ENCODE measurements at regions not wholly inside any gene's neighbourhood (a gene's known extent, or its start where the extent isn't known, plus 50 kb on each side); places are given as distances from the start of the nearest gene placed in this dataset.
A peak's percentile ranks its signal among the peaks of the same experiment; 100 is the strongest.

DNA sequence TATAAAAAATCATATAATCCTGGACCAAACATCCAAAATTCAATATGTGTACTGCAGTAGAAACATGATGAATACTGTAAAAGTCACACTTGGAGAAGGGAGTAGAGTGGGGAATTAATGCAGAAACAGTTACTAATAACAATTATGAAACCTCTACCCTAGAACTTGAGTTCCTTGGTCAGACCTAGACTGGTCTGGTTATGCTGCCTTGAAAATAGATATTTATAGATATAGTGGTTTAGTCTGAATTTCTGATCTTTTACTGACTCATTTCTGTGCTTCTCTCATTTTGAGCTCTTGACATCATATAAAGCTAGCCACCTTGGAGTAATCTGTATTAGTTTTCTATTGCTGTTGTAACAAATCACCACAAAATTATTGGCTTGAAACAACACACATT lies 808.7 kb upstream of the CDH10 start (continued):
- TF ChIP-seq ZNF281 (CRISPR knock-in tag; IDR thresholded peaks at IDR 0.05) (no peak), ZBTB21 (CRISPR knock-in tag; IDR thresholded peaks at IDR 0.05; ENCODE audit: borderline replicate concordance) (no peak), ZNF138 (CRISPR knock-in tag; conservative IDR thresholded peaks at IDR 0.05) (no peak), ZSCAN18 (CRISPR knock-in tag; IDR thresholded peaks at IDR 0.05) (no peak), TCF7 (CRISPR knock-in tag; IDR thresholded peaks at IDR 0.05; ENCODE audit: low read depth) (no peak), EMX1 (CRISPR knock-in tag; IDR thresholded peaks at IDR 0.05) (no peak)
- TF ChIP-seq, protein P1, sequence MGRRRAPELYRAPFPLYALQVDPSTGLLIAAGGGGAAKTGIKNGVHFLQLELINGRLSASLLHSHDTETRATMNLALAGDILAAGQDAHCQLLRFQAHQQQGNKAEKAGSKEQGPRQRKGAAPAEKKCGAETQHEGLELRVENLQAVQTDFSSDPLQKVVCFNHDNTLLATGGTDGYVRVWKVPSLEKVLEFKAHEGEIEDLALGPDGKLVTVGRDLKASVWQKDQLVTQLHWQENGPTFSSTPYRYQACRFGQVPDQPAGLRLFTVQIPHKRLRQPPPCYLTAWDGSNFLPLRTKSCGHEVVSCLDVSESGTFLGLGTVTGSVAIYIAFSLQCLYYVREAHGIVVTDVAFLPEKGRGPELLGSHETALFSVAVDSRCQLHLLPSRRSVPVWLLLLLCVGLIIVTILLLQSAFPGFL (CRISPR knock-in tag; IDR thresholded peaks at IDR 0.05; ENCODE audit: borderline replicate concordance), result no peak
- TF ChIP-seq, protein P2, sequence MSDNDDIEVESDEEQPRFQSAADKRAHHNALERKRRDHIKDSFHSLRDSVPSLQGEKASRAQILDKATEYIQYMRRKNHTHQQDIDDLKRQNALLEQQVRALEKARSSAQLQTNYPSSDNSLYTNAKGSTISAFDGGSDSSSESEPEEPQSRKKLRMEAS (CRISPR knock-in tag; IDR thresholded peaks at IDR 0.05), result no peak

- POLR2A ChIA-PET, result no interaction called here
- CTCF ChIA-PET, result no interaction called here
- no peaks in the 10 kb centered on the region for H3K27me3 Mint-ChIP-seq (ENCODE audit: low read depth)
- TF ChIP-seq NR3C1 (CRISPR knock-in tag; conservative IDR thresholded peaks at IDR 0.05; ENCODE audit: low read depth) (no peak), STAT6 (CRISPR knock-in tag; conservative IDR thresholded peaks at IDR 0.05; ENCODE audit: low read depth) (no peak), ZNF281 (CRISPR knock-in tag; IDR thresholded peaks at IDR 0.05) (no peak), ERG (CRISPR knock-in tag; IDR thresholded peaks at IDR 0.05) (no peak)
- TF ChIP-seq, protein P2 (CRISPR knock-in tag; IDR thresholded peaks at IDR 0.05), result no peak
- TF ChIP-seq, protein P3, sequence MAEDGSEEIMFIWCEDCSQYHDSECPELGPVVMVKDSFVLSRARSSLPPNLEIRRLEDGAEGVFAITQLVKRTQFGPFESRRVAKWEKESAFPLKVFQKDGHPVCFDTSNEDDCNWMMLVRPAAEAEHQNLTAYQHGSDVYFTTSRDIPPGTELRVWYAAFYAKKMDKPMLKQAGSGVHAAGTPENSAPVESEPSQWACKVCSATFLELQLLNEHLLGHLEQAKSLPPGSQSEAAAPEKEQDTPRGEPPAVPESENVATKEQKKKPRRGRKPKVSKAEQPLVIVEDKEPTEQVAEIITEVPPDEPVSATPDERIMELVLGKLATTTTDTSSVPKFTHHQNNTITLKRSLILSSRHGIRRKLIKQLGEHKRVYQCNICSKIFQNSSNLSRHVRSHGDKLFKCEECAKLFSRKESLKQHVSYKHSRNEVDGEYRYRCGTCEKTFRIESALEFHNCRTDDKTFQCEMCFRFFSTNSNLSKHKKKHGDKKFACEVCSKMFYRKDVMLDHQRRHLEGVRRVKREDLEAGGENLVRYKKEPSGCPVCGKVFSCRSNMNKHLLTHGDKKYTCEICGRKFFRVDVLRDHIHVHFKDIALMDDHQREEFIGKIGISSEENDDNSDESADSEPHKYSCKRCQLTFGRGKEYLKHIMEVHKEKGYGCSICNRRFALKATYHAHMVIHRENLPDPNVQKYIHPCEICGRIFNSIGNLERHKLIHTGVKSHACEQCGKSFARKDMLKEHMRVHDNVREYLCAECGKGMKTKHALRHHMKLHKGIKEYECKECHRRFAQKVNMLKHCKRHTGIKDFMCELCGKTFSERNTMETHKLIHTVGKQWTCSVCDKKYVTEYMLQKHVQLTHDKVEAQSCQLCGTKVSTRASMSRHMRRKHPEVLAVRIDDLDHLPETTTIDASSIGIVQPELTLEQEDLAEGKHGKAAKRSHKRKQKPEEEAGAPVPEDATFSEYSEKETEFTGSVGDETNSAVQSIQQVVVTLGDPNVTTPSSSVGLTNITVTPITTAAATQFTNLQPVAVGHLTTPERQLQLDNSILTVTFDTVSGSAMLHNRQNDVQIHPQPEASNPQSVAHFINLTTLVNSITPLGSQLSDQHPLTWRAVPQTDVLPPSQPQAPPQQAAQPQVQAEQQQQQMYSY (CRISPR knock-in tag; IDR thresholded peaks at IDR 0.05), result no peak
- no peaks in the 10 kb centered on the region for H3K9me3 Mint-ChIP-seq
- H3K27ac Mint-ChIP-seq, result peak overlapping the region; percentile 64; the same call in 1 of the 2 replicates
- H3K4me1 Mint-ChIP-seq, result peaks cover 71% of the 10 kb centered on the region
- no peaks in the 10 kb centered on the region for H3K36me3 Mint-ChIP-seq
- no peak for ATAC-seq
- no peak for DNase-seq (ENCODE audit: low spot score)
- no peak overlapping the region for H3K4me3 Mint-ChIP-seq
Observed at GRCh38 chr5:25451294-25451693, 806.5 kb upstream of the CDH10 start.

Data from WTC11 (cell line).